ENCODE measurements at regions not wholly inside any gene's neighbourhood (a gene's known extent, or its start where the extent isn't known, plus 50 kb on each side); places are given as distances from the start of the nearest gene placed in this dataset.
"Not testable (repeated sequence)": the region's sequence is repeated elsewhere in the genome, so short reads cannot be mapped to it uniquely, and the experiment has no call there.

- no peak overlapping the region for H3K27ac Mint-ChIP-seq
- no peaks in the 10 kb centered on the region for H3K4me1 Mint-ChIP-seq
- peaks cover 10% of the 10 kb centered on the region for H3K27me3 Mint-ChIP-seq
- H3K9me3 ChIP-seq (ENCODE audit: control insufficient read depth, low read length, poor library complexity, severe bottlenecking), result no peaks in the 10 kb centered on the region
- DNase-seq (no peak), ATAC-seq (no peak)
- H3K4me3 Mint-ChIP-seq, result no peak overlapping the region
- no peaks in the 10 kb centered on the region for H3K36me3 Mint-ChIP-seq (ENCODE audit: low read depth)
Observed at GRCh38 chr12:114167431-114167830, 201.3 kb upstream of the RBM19 start.

DNA sequence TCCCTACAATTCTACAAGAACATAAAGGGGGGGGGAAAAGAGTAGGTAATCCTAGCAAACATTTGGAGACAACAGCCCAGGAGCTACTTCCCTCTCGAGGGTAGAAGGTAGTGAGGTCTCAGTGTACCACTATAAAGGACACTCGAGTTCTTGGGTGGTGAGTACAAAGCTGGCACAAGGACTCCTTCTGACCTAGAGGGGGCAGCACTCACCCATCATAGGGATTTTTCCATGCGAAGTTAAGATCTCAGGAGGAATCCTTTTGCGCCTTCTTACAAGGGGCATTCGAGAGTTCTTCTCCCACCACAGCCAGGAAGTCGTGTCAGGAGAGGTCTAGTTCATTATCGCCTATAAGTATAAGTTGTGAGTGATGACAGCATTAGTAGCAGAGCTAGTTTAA lies 200.2 kb upstream of the RBM19 start:
- no peak for ATAC-seq
- no peaks in the 10 kb centered on the region for H3K36me3 Mint-ChIP-seq (ENCODE audit: low read depth)
- H3K4me3 Mint-ChIP-seq, result no peak overlapping the region
- H3K4me1 Mint-ChIP-seq, result no peaks in the 10 kb centered on the region
- no peaks in the 10 kb centered on the region for H3K9me3 ChIP-seq (ENCODE audit: control insufficient read depth, low read length, poor library complexity, severe bottlenecking)
- no peak overlapping the region for H3K27ac Mint-ChIP-seq
- no peak for DNase-seq
- peaks cover 5% of the 10 kb centered on the region for H3K27me3 Mint-ChIP-seq

DNA sequence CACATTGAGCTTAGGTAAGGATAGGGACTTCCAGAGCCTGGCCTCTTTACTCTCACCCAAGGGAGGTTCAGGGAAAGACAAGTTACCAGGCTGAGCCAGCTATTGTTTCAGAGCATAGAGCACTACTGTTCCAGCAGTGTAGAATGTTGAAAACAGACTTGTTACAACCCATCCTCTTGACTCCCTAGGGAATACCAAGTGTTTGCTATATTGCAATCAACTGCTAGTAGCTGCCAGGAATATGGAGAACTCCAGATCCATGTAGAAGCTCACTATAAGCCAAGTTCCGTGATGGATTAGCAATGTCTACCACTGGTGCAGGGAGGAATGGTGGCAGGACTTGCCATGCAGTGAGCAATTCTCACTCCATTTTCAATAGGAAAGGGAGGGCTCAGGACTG lies 199.8 kb upstream of the RBM19 start:
- DNase-seq (no peak), ATAC-seq (no peak)
- Mint-ChIP-seq H3K36me3 (ENCODE audit: low read depth) (no peaks in the 10 kb centered on the region), H3K4me3 (no peak overlapping the region), H3K4me1 (no peaks in the 10 kb centered on the region), H3K27ac (no peak overlapping the region), H3K27me3 (peaks cover 5% of the 10 kb centered on the region)
- no peaks in the 10 kb centered on the region for H3K9me3 ChIP-seq (ENCODE audit: control insufficient read depth, low read length, poor library complexity, severe bottlenecking)

DNA sequence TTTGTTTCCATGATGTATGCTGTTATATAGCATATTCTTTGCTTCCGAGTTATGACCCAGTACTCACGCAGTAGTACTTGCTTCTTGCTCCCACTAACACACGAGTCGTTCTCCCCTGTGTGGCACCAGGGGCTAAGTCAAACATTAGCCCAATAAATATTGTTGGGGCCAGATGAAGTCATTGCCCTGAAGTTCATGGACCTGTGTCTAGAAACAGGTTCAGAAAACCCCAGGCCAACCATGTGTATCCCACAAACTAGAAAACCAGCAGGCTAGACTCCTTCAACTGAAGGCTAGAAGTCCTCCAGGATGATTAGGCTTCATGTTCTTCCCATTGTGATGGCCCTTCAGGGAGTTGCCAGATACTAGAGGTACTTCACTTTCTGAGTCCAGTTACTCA lies 198.2 kb upstream of the RBM19 start:
- Mint-ChIP-seq H3K36me3 (ENCODE audit: low read depth) (no peaks in the 10 kb centered on the region), H3K4me3 (no peak overlapping the region), H3K27ac (no peak overlapping the region), H3K27me3 (peaks cover 5% of the 10 kb centered on the region), H3K4me1 (no peaks in the 10 kb centered on the region)
- H3K9me3 ChIP-seq (ENCODE audit: control insufficient read depth, low read length, poor library complexity, severe bottlenecking), result no peaks in the 10 kb centered on the region
- no peak for DNase-seq
- ATAC-seq, result no peak

GRCh38 chr12:114163771-114164170 lies 197.6 kb upstream of the RBM19 start:
- DNase-seq (no peak), ATAC-seq (no peak)
- H3K27ac Mint-ChIP-seq, result no peak overlapping the region
- H3K9me3 ChIP-seq (ENCODE audit: control insufficient read depth, low read length, poor library complexity, severe bottlenecking), result no peaks in the 10 kb centered on the region
- no peaks in the 10 kb centered on the region for H3K4me1 Mint-ChIP-seq
- H3K27me3 Mint-ChIP-seq, result peaks cover 5% of the 10 kb centered on the region
- H3K4me3 Mint-ChIP-seq, result no peak overlapping the region
- no peaks in the 10 kb centered on the region for H3K36me3 Mint-ChIP-seq (ENCODE audit: low read depth)

GRCh38 chr12:114160445-114160844 lies 194.3 kb upstream of the RBM19 start:
- no peaks in the 10 kb centered on the region for H3K36me3 Mint-ChIP-seq (ENCODE audit: low read depth)
- H3K27me3 Mint-ChIP-seq, result peaks cover 5% of the 10 kb centered on the region
- no peaks in the 10 kb centered on the region for H3K9me3 ChIP-seq (ENCODE audit: control insufficient read depth, low read length, poor library complexity, severe bottlenecking)
- H3K4me3 Mint-ChIP-seq, result no peak overlapping the region
- no peaks in the 10 kb centered on the region for H3K4me1 Mint-ChIP-seq
- no peak for DNase-seq
- no peak overlapping the region for H3K27ac Mint-ChIP-seq
- ATAC-seq, result no peak

DNA sequence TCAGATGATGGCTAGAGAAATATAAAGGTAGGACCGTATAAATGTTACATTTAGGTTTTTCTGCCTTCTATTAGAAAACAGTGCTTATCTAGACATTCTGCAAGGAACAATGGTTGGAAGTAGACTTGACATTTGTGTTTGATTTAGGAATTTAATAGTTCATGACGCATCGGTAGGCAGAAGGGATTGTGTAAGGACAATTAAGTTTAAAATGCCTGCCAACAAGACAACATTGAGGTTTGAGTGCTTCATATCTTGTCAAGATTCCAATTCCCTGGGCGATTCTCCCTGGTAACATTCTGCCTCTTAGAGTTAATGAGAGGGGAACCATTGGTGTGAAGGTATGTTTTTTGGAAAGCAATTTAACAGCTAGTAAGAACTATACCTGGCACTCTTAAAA lies 186.8 kb upstream of the RBM19 start:
- H3K36me3 Mint-ChIP-seq (ENCODE audit: low read depth), result no peaks in the 10 kb centered on the region
- H3K27me3 Mint-ChIP-seq, result no peaks in the 10 kb centered on the region
- DNase-seq (no peak), ATAC-seq (no peak)
- no peak overlapping the region for H3K27ac Mint-ChIP-seq
- no peaks in the 10 kb centered on the region for H3K4me1 Mint-ChIP-seq
- H3K4me3 Mint-ChIP-seq, result no peak overlapping the region
- H3K9me3 ChIP-seq (ENCODE audit: control insufficient read depth, low read length, poor library complexity, severe bottlenecking), result no peaks in the 10 kb centered on the region

DNA sequence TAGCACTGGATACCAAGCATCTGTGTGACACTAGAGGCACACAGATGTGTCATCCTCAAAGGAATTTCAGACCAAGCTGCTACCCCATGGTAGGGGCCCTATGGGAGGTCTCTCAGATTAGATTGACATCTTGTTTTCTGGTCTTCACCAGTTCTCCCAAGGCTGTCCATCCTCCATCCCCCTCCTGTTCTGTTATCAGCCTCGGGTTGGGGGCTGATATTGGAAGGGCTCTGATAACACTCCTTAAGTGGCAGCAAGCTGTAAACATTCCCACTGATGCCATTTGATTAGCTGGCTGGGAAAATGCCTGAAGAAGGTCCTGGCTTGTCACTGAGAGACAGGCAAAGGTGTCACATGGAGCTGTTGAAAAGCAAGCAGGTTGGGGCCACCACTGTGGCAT lies 185.9 kb upstream of the RBM19 start:
- no peaks in the 10 kb centered on the region for H3K9me3 ChIP-seq (ENCODE audit: control insufficient read depth, low read length, poor library complexity, severe bottlenecking)
- H3K4me3 Mint-ChIP-seq, result no peak overlapping the region
- no peaks in the 10 kb centered on the region for H3K4me1 Mint-ChIP-seq
- ATAC-seq (no peak), DNase-seq (no peak)
- no peaks in the 10 kb centered on the region for H3K27me3 Mint-ChIP-seq
- H3K36me3 Mint-ChIP-seq (ENCODE audit: low read depth), result no peaks in the 10 kb centered on the region
- no peak overlapping the region for H3K27ac Mint-ChIP-seq

- H3K4me1 Mint-ChIP-seq; ATAC-seq; H3K36me3 Mint-ChIP-seq (ENCODE audit: low read depth); H3K9me3 ChIP-seq (ENCODE audit: control insufficient read depth, low read length, poor library complexity, severe bottlenecking); H3K27me3 Mint-ChIP-seq; H3K4me3 Mint-ChIP-seq; DNase-seq; H3K27ac Mint-ChIP-seq: not testable (repeated sequence)
Observed at GRCh38 chr12:114150584-114150983, 184.5 kb upstream of the RBM19 start.

GRCh38 chr12:114141921-114142564 lies 175.9 kb upstream of the RBM19 start:
- Mint-ChIP-seq H3K27me3 (no peaks in the 10 kb centered on the region), H3K4me3 (no peak overlapping the region), H3K27ac (no peak overlapping the region), H3K36me3 (ENCODE audit: low read depth) (no peaks in the 10 kb centered on the region), H3K4me1 (no peaks in the 10 kb centered on the region)
- ATAC-seq (no peak), DNase-seq (no peak)
- H3K9me3 ChIP-seq (ENCODE audit: control insufficient read depth, low read length, poor library complexity, severe bottlenecking), result no peaks in the 10 kb centered on the region

DNA sequence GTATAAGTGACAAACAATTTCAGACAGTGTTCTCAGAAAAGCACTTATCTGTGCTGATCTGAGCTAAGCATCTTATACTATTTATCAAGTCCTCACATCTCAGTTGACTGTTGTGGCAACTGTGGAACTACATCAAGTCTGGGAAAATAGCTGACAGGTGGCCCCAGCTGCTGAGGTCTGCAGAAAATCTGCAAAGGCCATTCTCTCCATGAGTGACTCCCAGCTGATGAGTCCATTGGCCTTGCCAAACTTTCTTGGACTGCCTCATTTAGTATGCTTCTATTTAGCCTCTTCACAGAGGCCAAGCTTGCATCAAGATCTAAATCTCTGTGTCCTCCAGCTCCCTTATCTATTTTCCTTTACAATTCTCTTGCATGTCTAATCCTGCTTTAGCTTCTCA lies 174.5 kb upstream of the RBM19 start:
- no peak for DNase-seq
- Mint-ChIP-seq H3K36me3 (ENCODE audit: low read depth) (no peaks in the 10 kb centered on the region), H3K4me1 (no peaks in the 10 kb centered on the region), H3K4me3 (no peak overlapping the region), H3K27me3 (no peaks in the 10 kb centered on the region), H3K27ac (no peak overlapping the region)
- ATAC-seq, result no peak
- no peaks in the 10 kb centered on the region for H3K9me3 ChIP-seq (ENCODE audit: control insufficient read depth, low read length, poor library complexity, severe bottlenecking)

DNA sequence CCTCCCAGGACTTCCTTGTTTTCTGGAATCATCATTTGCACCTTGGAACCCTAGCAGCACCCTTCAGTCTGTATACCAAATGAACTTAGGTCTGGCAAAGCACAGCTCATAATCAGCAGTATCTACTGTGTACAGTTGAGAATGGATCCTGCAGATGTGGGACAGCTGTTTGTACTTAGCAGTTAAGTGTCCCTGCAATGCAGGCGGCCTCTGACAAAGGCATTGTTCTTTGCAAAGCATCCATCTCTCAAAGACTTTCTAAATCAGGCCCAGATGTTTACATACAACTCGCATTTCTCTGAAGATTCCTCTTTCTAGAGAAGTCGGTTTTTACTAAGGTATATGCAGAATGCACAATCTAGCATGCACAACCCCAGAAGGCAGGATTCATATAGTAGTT lies 170.5 kb upstream of the RBM19 start:
- no peaks in the 10 kb centered on the region for H3K27me3 Mint-ChIP-seq
- ATAC-seq (no peak), DNase-seq (no peak)
- no peaks in the 10 kb centered on the region for H3K4me1 Mint-ChIP-seq
- no peaks in the 10 kb centered on the region for H3K9me3 ChIP-seq (ENCODE audit: control insufficient read depth, low read length, poor library complexity, severe bottlenecking)
- H3K4me3 Mint-ChIP-seq, result no peak overlapping the region
- H3K27ac Mint-ChIP-seq, result no peak overlapping the region
- H3K36me3 Mint-ChIP-seq (ENCODE audit: low read depth), result no peaks in the 10 kb centered on the region

- Mint-ChIP-seq H3K36me3 (ENCODE audit: low read depth) (no peaks in the 10 kb centered on the region), H3K27ac (no peak overlapping the region), H3K4me1 (no peaks in the 10 kb centered on the region), H3K27me3 (no peaks in the 10 kb centered on the region), H3K4me3 (no peak overlapping the region)
- H3K9me3 ChIP-seq (ENCODE audit: control insufficient read depth, low read length, poor library complexity, severe bottlenecking), result no peaks in the 10 kb centered on the region
- ATAC-seq (no peak), DNase-seq (no peak)
Observed at GRCh38 chr12:114134922-114135321, 168.8 kb upstream of the RBM19 start.

GRCh38 chr12:114131824-114132223 lies 165.7 kb upstream of the RBM19 start:
- H3K27me3 Mint-ChIP-seq, result no peaks in the 10 kb centered on the region
- no peak for ATAC-seq
- no peaks in the 10 kb centered on the region for H3K36me3 Mint-ChIP-seq (ENCODE audit: low read depth)
- no peaks in the 10 kb centered on the region for H3K9me3 ChIP-seq (ENCODE audit: control insufficient read depth, low read length, poor library complexity, severe bottlenecking)
- no peak overlapping the region for H3K27ac Mint-ChIP-seq
- no peaks in the 10 kb centered on the region for H3K4me1 Mint-ChIP-seq
- no peak overlapping the region for H3K4me3 Mint-ChIP-seq
- DNase-seq, result no peak
